ENCODE measurements at regions not wholly inside any gene's neighbourhood (a gene's known extent, or its start where the extent isn't known, plus 50 kb on each side); places are given as distances from the start of the nearest gene placed in this dataset.
"Not testable (repeated sequence)": the region's sequence is repeated elsewhere in the genome, so short reads cannot be mapped to it uniquely, and the experiment has no call there.

GRCh38 chr9:22170556-22170955, 161.5 kb upstream of the CDKN2B start:
- no peak for DNase-seq

GRCh38 chr9:22170990-22171670, 162.0 kb upstream of the CDKN2B start:
- DNase-seq: no peak

GRCh38 chr9:22171691-22172090, 162.6 kb upstream of the CDKN2B start:
- DNase-seq: no peak

- no peak for DNase-seq
Observed at GRCh38 chr9:22173908-22174307, 164.8 kb upstream of the CDKN2B start.

GRCh38 chr9:22175972-22176545, 167.0 kb upstream of the CDKN2B start:
- DNase-seq: no peak

GRCh38 chr9:22181021-22181420, 171.9 kb upstream of the CDKN2B start:
- DNase-seq: not testable (repeated sequence)

- DNase-seq: no peak
Observed at GRCh38 chr9:22189471-22189870, 180.4 kb upstream of the CDKN2B start.

GRCh38 chr9:22197000-22197399, 187.9 kb upstream of the CDKN2B start:
- not testable (repeated sequence) for DNase-seq

GRCh38 chr9:22198681-22199080, 189.6 kb upstream of the CDKN2B start:
- DNase-seq: no peak

- DNase-seq: no peak
Observed at GRCh38 chr9:22201256-22201655, 192.2 kb upstream of the CDKN2B start.

GRCh38 chr9:22203371-22204138, 194.4 kb upstream of the CDKN2B start:
- no peak for DNase-seq

- no peak for DNase-seq
Observed at GRCh38 chr9:22204240-22204639, 195.1 kb upstream of the CDKN2B start.

- no peak for DNase-seq
Observed at GRCh38 chr9:22206833-22207232, 197.7 kb upstream of the CDKN2B start.

GRCh38 chr9:22208846-22209585, 199.9 kb upstream of the CDKN2B start:
- DNase-seq: no peak

GRCh38 chr9:22210262-22210661, 201.2 kb upstream of the CDKN2B start:
- no peak for DNase-seq

- DNase-seq: no peak
Observed at GRCh38 chr9:22210936-22211335, 201.8 kb upstream of the CDKN2B start.

GRCh38 chr9:22211588-22212360, 202.7 kb upstream of the CDKN2B start:
- DNase-seq: no peak

- no peak for DNase-seq
Observed at GRCh38 chr9:22214021-22214420, 204.9 kb upstream of the CDKN2B start.

- DNase-seq: no peak
Observed at GRCh38 chr9:22214497-22215031, 205.5 kb upstream of the CDKN2B start.

GRCh38 chr9:22215521-22215920, 206.4 kb upstream of the CDKN2B start:
- no peak for DNase-seq

- DNase-seq: no peak
Observed at GRCh38 chr9:22216730-22217172, 207.6 kb upstream of the CDKN2B start.
